GM19324 (cell line): ENCODE measurements at regions not wholly inside any gene's neighbourhood (a gene's known extent, or its start where the extent isn't known, plus 50 kb on each side); places are given as distances from the start of the nearest gene placed in this dataset.
"Not testable (repeated sequence)": the region's sequence is repeated elsewhere in the genome, so short reads cannot be mapped to it uniquely, and the experiment has no call there.

Experiments
- ATAC-seq: cut with Tn5 transposase; IDR thresholded peaks from one replicate; pipeline ENCODE4 v1.9.1; 2021; ENCODE audit warnings: mild to moderate bottlenecking, moderate library complexity; ENCODE audit not compliant: unreplicated experiment, low FRiP score

DNA sequence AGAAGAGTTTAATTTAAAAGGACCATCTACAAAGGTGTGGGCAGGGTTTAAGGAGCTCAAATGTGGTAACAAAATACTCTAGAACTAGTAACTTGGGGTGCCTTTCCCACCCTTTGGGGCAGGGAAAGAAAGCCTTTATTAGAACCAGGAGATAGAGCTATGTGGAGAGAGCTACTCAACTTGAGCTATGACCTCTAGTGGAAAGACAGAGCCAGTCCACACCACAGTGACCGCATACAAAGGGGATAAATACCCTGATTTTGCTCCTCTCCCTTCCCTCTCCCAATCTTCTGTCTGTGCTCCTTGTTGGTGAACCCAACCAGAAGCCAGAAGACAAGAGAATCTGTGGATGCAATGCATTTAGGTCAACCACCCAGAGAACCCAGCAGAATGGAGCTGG is 54.4 kb upstream of the JAK1 start:
- ATAC-seq = no peak

DNA sequence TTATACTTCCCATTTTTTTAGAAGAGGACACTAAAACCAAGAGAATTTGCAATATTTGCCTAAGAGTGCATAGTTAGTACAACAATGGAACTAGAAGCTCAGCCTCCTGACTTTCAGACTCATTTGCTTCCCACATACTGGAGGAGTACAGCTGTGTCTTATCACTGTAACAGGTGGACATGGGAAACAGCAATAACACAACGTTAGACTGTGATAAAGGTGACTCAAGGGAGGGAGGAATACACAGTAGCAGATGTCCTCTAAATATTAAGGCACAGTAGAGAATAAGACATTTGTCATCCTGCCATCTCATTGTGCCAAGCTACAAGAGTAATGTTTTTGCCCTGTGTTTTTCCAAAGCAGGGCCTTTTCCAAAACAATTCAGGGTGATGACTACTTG is 55.4 kb upstream of the JAK1 start:
- no peak for ATAC-seq

DNA sequence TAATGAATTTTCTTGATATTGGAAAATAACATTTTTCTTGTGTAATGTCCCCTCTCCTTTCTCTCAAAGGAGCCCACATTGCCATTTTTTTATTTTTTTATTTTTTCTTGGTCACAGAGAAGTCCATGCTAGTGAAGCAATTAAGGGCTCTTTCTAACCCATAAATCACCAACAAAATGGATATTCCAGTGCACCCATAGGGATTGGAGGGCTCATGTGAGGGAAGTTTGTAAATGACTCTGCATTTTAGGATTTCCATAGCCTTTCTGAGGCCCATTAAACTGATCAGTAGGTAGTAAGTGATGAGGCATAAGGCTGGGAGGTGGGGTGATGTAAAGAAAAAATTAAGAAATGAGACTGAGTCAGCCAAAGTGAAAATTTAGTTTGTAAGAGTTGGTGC is 55.9 kb upstream of the JAK1 start:
- ATAC-seq = no peak

- ATAC-seq = no peak
Measured at GRCh38 chr1:65025794-65026193, 59.4 kb upstream of the JAK1 start.

- no peak for ATAC-seq
Measured at GRCh38 chr1:65026235-65026634, 59.9 kb upstream of the JAK1 start.

DNA sequence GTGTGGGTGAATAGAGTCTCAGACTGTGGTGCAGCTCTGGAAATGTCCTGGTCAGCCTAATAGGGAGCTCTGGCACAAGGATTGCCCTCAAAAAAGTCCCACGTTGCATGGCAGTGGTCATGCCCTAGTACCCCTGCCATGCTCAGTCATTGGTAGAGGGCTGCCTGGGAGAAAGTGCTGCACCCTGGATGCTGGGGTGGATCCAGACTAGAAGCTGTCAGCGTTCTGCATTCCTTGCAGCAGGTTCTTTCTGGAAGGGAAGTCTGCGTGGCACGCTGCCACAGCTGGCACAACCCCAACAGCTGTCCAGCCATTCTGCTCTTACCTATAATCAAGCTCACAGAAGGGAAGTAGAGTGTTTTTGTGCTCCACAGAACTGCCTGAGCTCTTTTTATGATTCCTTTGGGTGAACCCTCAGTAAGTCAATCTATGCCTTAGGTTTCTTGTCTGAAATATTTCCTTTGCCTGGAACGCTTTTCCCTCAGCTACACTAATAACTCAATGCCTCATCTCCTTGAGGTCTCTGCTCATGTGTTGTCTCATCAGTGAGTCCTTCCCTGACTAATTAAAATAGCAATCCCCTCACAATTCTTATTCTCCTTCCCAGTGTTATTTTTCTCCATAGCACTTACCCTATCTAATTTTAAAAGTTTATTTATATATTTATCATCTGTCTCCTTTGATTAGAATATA is 61.5 kb upstream of the JAK1 start:
- no peak for ATAC-seq

GRCh38 chr1:65029434-65029833 is 63.1 kb upstream of the JAK1 start:
- ATAC-seq = not testable (repeated sequence)

DNA sequence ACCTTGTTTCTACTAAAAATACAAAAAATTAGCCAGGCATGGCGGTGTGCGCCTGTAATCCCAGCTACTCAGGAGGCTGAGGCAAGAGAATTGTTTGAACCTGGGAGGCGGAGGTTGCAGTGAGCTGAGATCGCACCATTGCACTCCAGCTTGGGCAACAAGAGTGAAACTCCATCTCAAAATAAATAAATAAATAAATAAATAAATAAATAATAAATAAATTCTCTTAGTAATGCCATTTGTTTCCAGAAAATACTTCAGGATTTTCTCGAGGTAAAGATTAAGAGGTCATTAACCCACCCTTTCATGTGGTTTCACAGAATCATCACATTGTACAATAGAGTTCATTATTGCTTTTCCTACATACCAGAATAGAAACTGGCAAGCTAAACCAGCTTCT is 68.5 kb upstream of the JAK1 start:
- ATAC-seq = not testable (repeated sequence)

GRCh38 chr1:65036570-65037051 is 70.3 kb upstream of the JAK1 start:
- ATAC-seq = no peak

GRCh38 chr1:65039066-65039465 is 72.7 kb upstream of the JAK1 start:
- ATAC-seq = no peak

GRCh38 chr1:65039508-65039907 is 73.2 kb upstream of the JAK1 start:
- ATAC-seq = no peak

- ATAC-seq = no peak
Measured at GRCh38 chr1:65042467-65042866, 76.1 kb upstream of the JAK1 start.

DNA sequence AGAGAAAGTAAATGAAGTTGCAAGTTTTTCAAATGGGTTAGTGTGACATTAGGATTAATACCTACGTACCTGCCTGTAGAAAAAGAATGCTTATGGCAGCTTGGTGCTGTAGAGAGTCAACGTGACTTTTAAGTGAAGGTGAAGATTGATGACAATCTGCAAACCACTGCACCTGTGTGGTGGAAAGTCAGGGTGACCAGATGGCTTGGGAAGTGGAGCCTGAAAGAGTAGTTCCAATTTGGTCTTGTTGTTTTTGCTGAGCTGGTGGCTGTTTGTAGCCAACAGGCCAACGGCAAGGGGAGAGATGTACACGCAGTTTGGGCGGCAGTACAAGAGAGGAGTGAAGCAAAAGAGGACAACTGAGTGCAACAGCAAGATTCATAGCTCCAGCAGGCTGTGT is 78.1 kb upstream of the JAK1 start:
- no peak for ATAC-seq

DNA sequence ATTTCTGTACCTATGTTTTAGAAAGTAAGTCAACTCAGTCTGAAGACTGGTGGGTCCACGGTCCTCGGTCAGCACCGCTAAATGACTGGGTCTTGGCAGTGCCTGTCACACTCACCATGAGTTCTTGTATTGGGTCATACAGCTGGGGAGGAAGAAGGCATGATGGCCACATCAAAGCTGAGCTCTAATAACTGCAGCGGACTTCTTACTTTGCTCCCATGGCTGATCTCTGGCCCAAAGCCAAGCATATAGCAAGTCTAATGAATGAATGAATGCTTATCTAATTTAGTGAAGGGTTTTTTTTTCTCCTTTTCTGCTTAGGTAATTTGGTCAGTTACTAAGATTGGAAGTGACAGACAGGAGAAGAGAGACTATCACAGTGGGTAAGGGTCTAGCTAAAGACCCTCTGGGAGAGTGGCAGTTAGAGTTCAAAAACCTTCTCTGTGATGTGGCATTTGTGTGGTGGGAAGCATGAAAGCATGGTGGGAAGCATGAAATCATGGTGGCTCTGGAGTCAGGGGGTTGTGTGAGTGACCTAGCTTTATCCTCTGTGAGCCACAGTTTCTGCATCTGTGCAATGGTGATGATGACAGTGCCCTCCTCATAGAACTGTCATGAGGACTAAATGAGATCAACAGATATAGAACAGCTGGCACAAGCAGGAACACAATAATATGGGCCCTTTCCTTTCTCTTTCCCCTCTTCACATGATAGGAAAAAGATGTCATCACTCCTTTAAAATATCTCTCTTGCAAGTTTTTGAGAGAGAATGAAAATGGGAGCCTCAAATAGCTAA is 78.9 kb upstream of the JAK1 start:
- ATAC-seq = no peak

DNA sequence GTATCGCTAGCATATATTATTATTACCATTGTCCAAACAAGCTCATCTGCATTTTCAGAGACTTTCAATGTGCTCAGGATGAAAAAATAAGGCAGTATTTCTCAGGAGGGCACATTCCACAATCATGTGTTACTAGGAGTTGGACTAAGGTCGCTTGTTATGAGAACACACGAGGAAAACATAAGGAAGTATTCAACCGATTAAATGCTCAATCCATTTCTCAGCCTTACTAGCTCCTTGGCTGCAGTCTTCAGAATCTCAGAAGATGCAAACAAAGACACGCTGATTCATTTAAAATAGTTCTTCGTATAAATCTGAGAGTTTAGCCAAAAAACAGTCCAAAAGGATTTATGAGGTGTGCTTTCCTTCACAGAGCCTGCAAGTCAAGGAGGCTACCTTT is 82.0 kb upstream of the JAK1 start:
- ATAC-seq = no peak

DNA sequence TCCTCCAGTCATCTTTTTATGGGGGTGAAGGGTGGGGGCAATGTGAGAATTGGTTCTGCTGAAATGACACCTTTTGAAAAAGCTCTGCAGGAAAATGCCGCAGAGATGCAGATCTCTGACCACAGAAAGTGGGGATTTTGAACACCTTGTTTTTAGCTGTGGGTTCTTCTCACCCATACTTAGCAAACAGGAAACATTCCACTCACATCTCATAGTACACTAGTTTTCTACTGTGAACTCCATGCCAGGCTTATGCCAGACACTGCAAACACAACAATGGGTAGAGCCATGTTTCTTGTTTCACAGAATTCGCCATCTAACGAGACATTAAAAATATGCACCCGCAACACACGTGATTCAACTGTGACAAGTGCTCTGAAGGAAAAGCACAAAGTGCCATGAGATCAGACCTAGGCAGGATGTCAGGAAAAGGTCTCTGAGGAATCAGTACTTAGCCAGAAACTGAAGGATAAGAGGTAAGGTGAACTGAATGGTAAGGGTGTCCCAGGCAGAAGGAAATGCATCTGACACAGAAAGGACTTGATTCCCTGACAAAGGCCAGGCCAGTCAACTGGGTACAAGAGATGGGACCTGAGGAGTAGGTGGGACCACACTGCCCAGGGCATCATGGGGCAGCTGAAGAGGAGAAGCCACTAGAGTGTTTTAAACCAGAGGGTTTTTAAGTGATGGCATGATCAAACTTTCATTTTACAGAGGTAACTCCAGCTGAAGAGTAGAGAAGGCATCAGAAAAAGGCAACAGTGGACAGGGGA is 83.8 kb upstream of the JAK1 start:
- ATAC-seq = no peak

DNA sequence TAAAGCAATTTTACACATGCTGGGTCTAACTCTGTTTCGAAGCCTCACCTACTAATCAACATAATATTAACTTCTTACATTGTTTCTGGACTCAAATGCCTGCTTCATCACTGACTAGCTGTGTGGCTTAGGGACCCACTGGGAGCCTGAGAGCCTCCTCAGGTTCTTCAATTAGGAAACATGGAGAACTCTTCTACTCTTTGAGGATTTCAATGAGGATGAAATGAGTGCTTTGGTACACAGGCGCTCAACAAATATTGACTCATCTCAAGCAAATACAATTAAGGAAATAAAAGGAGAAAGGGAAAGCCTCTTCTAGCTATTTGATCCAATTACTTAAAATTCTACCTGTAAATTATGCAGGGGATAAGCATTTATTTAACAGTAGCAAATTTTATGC is 84.4 kb upstream of the JAK1 start:
- no peak for ATAC-seq

DNA sequence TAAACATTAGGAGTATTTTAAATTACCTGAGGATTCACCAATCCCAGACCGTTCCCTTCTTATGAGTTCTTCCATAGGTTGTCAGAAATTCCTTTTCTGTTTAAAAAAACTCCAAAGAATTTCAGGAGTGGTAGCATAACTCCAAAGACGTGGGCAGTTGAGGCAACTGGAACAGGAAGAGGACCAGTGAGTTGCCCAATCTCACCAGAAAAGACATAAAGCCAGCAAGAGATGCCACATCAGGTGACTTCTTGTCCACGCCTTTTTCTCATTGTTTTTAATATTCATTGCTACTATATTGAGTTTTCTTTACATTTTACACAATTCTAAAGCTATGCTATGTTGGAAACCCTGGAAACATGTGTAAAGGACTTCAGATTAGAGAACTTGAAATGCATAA is 88.1 kb upstream of the JAK1 start:
- ATAC-seq = no peak

- no peak for ATAC-seq
Measured at GRCh38 chr1:65055747-65056146, 89.4 kb upstream of the JAK1 start.

GRCh38 chr1:65056234-65056633 is 89.9 kb upstream of the JAK1 start:
- ATAC-seq = no peak

DNA sequence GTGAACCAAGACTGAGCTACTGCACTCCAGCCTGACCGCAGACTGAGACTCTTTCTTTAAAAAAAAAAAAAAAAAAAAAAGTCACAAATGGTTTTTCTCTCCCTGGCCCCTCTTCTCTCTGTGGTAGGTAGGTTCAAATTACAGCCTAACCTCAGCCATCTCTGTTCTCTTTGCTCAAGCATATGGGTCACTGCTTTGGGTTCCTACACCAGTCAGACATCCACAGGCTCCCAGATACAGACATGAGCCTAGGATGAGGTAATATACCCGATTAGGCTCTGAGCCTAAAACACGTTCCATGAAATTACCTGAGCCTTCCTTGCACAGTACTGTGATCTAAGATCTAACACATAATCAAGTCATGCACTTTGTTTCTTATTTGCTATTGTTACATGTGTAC is 90.5 kb upstream of the JAK1 start:
- no peak for ATAC-seq
